GM23338 (cell line): ENCODE measurements at regions not wholly inside any gene's neighbourhood (a gene's known extent, or its start where the extent isn't known, plus 50 kb on each side); places are given as distances from the start of the nearest gene placed in this dataset.

Experiments
- ATAC-seq: fragments of 200-7000 bp; cut with Tn5 transposase; 3 replicates; pipeline ENCODE4 v1.9.1; 2020
- DNase-seq: peaks from one replicate; pipeline ENCODE4 v3.0.0-alpha.2; 2015; ENCODE audit warnings: low spot score
- H2AFZ ChIP-seq: fragments of 200-600 bp; sonication (generic); 2 replicates; pipeline ENCODE4 v1.8.0; 2016; ENCODE audit warnings: antibody characterized with exemption, mild to moderate bottlenecking, moderate library complexity
- H3F3A ChIP-seq: fragments of 200-600 bp; sonication (generic); replicated peaks from 2 replicates; pipeline ENCODE4 v1.8.0; 2017; ENCODE audit warnings: antibody characterized with exemption, mixed run types, low read depth
- H3K27ac ChIP-seq: fragments of 200-600 bp; sonication (generic); 2 replicates; pipeline ENCODE4 v1.6.1; 2016; ENCODE audit warnings: low read depth
- H3K27me3 ChIP-seq: fragments of 200-600 bp; sonication (generic); 2 replicates; pipeline ENCODE4 v1.8.0; 2016; ENCODE audit warnings: mild to moderate bottlenecking, mixed run types, moderate library complexity; ENCODE audit not compliant: insufficient read depth
- H3K36me3 ChIP-seq: fragments of 200-600 bp; sonication (generic); 2 replicates; pipeline ENCODE4 v1.8.0; 2016; ENCODE audit warnings: mild to moderate bottlenecking; ENCODE audit not compliant: insufficient read depth
- H3K4me1 ChIP-seq: fragments of 200-600 bp; sonication (generic); 2 replicates; pipeline ENCODE4 v1.8.0; 2016; ENCODE audit warnings: mild to moderate bottlenecking, moderate library complexity; ENCODE audit not compliant: insufficient read depth
- H3K4me2 ChIP-seq: fragments of 200-600 bp; sonication (generic); 2 replicates; pipeline ENCODE4 v1.7.1; 2017; ENCODE audit warnings: mixed run types
- H3K4me3 ChIP-seq: fragments of 200-600 bp; sonication (generic); 2 replicates; pipeline ENCODE4 v1.6.1; 2016; ENCODE audit warnings: mixed run types
- H3K79me2 ChIP-seq: fragments of 200-600 bp; sonication (generic); replicated peaks from 2 replicates; pipeline ENCODE4 v1.8.0; 2017; ENCODE audit warnings: mild to moderate bottlenecking; ENCODE audit not compliant: insufficient read depth
- H3K9me2 ChIP-seq: fragments of 200-600 bp; sonication (generic); 2 replicates; pipeline ENCODE4 v1.8.0; 2017; ENCODE audit not compliant: insufficient read depth
- H4K20me1 ChIP-seq: fragments of 200-600 bp; sonication (generic); replicated peaks from 2 replicates; pipeline ENCODE4 v1.8.0; 2017; ENCODE audit warnings: mild to moderate bottlenecking; ENCODE audit not compliant: insufficient read depth
- H3K27ac Mint-ChIP-seq: 2 replicates; pipeline ENCODE4 v1.8.0; 2020; ENCODE audit warnings: inconsistent platforms, mild to moderate bottlenecking, moderate library complexity, mixed read lengths
- H3K27me3 Mint-ChIP-seq: 3 replicates; pipeline ENCODE4 v1.8.0; 2022; ENCODE audit warnings: low read depth, mild to moderate bottlenecking, moderate library complexity, mixed read lengths, inconsistent platforms; ENCODE audit not compliant: insufficient read depth, poor library complexity
- H3K36me3 Mint-ChIP-seq: 3 replicates; pipeline ENCODE4 v1.8.0; 2021; ENCODE audit warnings: low read depth, mild to moderate bottlenecking, inconsistent platforms, moderate library complexity, mixed read lengths
- H3K4me1 Mint-ChIP-seq: 3 replicates; pipeline ENCODE4 v1.8.0; 2020; ENCODE audit warnings: mild to moderate bottlenecking, inconsistent platforms, mixed read lengths
- H3K4me3 Mint-ChIP-seq: 3 replicates; pipeline ENCODE4 v1.8.0; 2021; ENCODE audit warnings: moderate library complexity, mild to moderate bottlenecking, inconsistent platforms, mixed read lengths
- H3K9me3 Mint-ChIP-seq: 3 replicates; pipeline ENCODE4 v1.8.0; 2020; ENCODE audit warnings: moderate library complexity, mild to moderate bottlenecking, inconsistent platforms, mixed read lengths
- CREB1 ChIP-seq: fragments of 250-450 bp; sonication (Bioruptor Pico); IDR thresholded peaks from 2 replicates; pipeline ENCODE4 v1.5.0; 2020; ENCODE audit warnings: low read depth, mild to moderate bottlenecking, moderate library complexity
- CTCF ChIP-seq, 2 experiments: fragments of 200-600 bp in 1 of 2; sonication (generic) in 1 of 2; conservative IDR thresholded peaks; 2 replicates each; pipeline versions ENCODE4 v1.5.1 to v1.6.1; 2016 to 2017; ENCODE audit warnings: antibody characterized with exemption in 2 of 2, low read depth in 2 of 2, mild to moderate bottlenecking in 2 of 2, moderate library complexity in 1 of 2
- ETS1 ChIP-seq: IDR thresholded peaks from 2 replicates; pipeline ENCODE4 v1.6.1; 2016; ENCODE audit warnings: antibody characterized with exemption
- EZH2 ChIP-seq: fragments of 200-600 bp; sonication (generic); IDR thresholded peaks from one replicate; pipeline ENCODE4 v1.8.0; 2017; ENCODE audit warnings: antibody characterized with exemption, mild to moderate bottlenecking, low read depth; ENCODE audit not compliant: unreplicated experiment
- EZH2phosphoT487 ChIP-seq: fragments of 200-600 bp; sonication (generic); IDR thresholded peaks from one replicate; pipeline ENCODE4 v1.8.1; 2018; ENCODE audit warnings: antibody characterized with exemption; ENCODE audit not compliant: unreplicated experiment
- JUNB ChIP-seq: IDR thresholded peaks from one replicate; pipeline ENCODE4 v1.6.1; 2016; ENCODE audit warnings: antibody characterized with exemption; ENCODE audit not compliant: unreplicated experiment
- NANOG ChIP-seq: IDR thresholded peaks from 2 replicates; pipeline ENCODE4 v1.6.1; 2016; ENCODE audit warnings: antibody characterized with exemption, borderline replicate concordance
- POLR2AphosphoS5 ChIP-seq: IDR thresholded peaks from 2 replicates; pipeline ENCODE4 v1.6.1; 2016; ENCODE audit warnings: antibody characterized with exemption, low read depth
- REST ChIP-seq: IDR thresholded peaks from one replicate; pipeline ENCODE4 v1.6.1; 2018; ENCODE audit warnings: antibody characterized with exemption; ENCODE audit not compliant: unreplicated experiment
- STAT1 ChIP-seq: IDR thresholded peaks from one replicate; pipeline ENCODE4 v1.6.1; 2016; ENCODE audit warnings: antibody characterized with exemption; ENCODE audit not compliant: unreplicated experiment
- ZNF114 ChIP-seq: fragments of 250-450 bp; sonication (Bioruptor Pico); IDR thresholded peaks from 2 replicates; pipeline ENCODE4 v1.5.0; 2020; ENCODE audit warnings: mild to moderate bottlenecking, moderate library complexity
- ZNF331 ChIP-seq: fragments of 250-450 bp; sonication (Bioruptor Pico); IDR thresholded peaks from 2 replicates; pipeline ENCODE4 v1.5.0; 2020; ENCODE audit warnings: low read depth, mild to moderate bottlenecking, moderate library complexity
- TF ChIP-seq, protein P1 (sequence below): fragments of 250-450 bp; sonication (Bioruptor Pico); IDR thresholded peaks from 2 replicates; pipeline ENCODE4 v1.5.0; 2020; ENCODE audit warnings: mild to moderate bottlenecking, moderate library complexity

DNA sequence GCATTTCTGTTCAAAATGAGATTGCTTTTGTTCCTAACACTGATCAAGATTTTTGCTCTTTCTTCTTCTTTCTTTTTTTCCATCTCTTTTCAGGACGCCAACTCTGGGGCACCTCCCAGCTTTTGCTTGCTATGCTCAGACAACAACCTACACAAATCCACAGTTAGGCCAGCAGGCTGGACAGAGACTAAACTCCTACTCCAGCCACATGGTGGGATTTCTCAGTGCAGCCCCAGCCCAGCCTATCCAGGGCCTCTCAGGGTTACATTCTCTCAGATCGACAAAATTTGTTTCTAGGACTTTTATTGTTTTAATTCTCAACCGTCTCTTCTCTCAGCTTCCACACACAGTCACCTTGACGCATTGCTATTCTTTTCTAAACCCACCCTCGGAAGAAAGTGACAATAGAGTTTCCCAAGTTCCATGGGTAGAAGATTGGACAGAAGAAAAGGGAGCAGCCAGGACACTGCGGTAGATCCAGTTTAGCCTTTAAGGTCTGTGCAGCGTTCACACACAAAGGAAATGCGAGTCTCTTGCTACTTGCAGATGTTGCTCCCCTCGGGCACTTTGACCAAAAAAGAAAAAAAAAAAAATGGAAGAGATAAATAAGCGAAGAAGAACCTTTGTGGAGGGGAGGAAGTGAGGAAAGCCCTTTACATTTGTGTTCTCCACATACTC, 588.6 kb upstream of the GRAMD2B start:
- no peak for TF ChIP-seq CREB1 (CRISPR knock-in tag)
- TF ChIP-seq, protein P1, sequence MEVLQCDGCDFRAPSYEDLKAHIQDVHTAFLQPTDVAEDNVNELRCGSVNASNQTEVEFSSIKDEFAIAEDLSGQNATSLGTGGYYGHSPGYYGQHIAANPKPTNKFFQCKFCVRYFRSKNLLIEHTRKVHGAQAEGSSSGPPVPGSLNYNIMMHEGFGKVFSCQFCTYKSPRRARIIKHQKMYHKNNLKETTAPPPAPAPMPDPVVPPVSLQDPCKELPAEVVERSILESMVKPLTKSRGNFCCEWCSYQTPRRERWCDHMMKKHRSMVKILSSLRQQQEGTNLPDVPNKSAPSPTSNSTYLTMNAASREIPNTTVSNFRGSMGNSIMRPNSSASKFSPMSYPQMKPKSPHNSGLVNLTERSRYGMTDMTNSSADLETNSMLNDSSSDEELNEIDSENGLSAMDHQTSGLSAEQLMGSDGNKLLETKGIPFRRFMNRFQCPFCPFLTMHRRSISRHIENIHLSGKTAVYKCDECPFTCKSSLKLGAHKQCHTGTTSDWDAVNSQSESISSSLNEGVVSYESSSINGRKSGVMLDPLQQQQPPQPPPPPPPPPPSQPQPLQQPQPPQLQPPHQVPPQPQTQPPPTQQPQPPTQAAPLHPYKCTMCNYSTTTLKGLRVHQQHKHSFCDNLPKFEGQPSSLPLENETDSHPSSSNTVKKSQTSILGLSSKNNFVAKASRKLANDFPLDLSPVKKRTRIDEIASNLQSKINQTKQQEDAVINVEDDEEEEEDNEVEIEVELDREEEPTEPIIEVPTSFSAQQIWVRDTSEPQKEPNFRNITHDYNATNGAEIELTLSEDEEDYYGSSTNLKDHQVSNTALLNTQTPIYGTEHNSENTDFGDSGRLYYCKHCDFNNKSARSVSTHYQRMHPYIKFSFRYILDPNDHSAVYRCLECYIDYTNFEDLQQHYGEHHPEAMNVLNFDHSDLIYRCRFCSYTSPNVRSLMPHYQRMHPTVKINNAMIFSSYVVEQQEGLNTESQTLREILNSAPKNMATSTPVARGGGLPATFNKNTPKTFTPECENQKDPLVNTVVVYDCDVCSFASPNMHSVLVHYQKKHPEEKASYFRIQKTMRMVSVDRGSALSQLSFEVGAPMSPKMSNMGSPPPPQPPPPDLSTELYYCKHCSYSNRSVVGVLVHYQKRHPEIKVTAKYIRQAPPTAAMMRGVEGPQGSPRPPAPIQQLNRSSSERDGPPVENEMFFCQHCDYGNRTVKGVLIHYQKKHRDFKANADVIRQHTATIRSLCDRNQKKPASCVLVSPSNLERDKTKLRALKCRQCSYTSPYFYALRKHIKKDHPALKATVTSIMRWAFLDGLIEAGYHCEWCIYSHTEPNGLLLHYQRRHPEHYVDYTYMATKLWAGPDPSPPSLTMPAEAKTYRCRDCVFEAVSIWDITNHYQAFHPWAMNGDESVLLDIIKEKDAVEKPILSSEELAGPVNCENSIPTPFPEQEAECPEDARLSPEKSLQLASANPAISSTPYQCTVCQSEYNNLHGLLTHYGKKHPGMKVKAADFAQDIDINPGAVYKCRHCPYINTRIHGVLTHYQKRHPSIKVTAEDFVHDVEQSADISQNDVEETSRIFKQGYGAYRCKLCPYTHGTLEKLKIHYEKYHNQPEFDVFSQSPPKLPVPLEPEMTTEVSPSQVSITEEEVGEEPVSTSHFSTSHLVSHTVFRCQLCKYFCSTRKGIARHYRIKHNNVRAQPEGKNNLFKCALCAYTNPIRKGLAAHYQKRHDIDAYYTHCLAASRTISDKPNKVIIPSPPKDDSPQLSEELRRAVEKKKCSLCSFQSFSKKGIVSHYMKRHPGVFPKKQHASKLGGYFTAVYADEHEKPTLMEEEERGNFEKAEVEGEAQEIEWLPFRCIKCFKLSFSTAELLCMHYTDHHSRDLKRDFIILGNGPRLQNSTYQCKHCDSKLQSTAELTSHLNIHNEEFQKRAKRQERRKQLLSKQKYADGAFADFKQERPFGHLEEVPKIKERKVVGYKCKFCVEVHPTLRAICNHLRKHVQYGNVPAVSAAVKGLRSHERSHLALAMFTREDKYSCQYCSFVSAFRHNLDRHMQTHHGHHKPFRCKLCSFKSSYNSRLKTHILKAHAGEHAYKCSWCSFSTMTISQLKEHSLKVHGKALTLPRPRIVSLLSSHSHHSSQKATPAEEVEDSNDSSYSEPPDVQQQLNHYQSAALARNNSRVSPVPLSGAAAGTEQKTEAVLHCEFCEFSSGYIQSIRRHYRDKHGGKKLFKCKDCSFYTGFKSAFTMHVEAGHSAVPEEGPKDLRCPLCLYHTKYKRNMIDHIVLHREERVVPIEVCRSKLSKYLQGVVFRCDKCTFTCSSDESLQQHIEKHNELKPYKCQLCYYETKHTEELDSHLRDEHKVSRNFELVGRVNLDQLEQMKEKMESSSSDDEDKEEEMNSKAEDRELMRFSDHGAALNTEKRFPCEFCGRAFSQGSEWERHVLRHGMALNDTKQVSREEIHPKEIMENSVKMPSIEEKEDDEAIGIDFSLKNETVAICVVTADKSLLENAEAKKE = no peak
- TF ChIP-seq REST = no peak
- TF ChIP-seq CTCF (conservative IDR thresholded peaks at IDR 0.05; ENCODE audit: low read depth in 2 of 2) = no peak
- TF ChIP-seq ZNF114 (CRISPR knock-in tag) = no peak
- no peak for TF ChIP-seq ZNF331
- no peak for TF ChIP-seq JUNB
- no peak for TF ChIP-seq EZH2
- no peak for TF ChIP-seq STAT1
- no peak for TF ChIP-seq NANOG
- no peak for TF ChIP-seq ETS1
- no peak for TF ChIP-seq EZH2phosphoT487
- TF ChIP-seq POLR2AphosphoS5 = no peak
- Histone ChIP-seq H3K36me3 (no peaks in the 10 kb centered on the region), H2AFZ (peak overlapping the region; percentile 77; the same call in 1 of the 2 replicates), H3K9me2 (no peaks in the 10 kb centered on the region), H3F3A (no peaks in the 10 kb centered on the region), H4K20me1 (no peaks in the 10 kb centered on the region), H3K4me2 (peak overlapping the region; percentile 21), H3K27ac (peak overlapping the region; percentile 10; the same call in 1 of the 2 replicates), H3K4me3 (no peak overlapping the region), H3K79me2 (no peaks in the 10 kb centered on the region), H3K27me3 (no peaks in the 10 kb centered on the region), H3K4me1 (peaks cover 24% of the 10 kb centered on the region)
- peak overlapping the region; percentile 64 for H3K27ac Mint-ChIP-seq
- peaks cover 2% of the 10 kb centered on the region for H3K27me3 Mint-ChIP-seq
- peaks cover 6% of the 10 kb centered on the region; the same call in 2 of the 3 replicates for H3K9me3 Mint-ChIP-seq
- DNase-seq = peak; percentile 18
- H3K4me1 Mint-ChIP-seq = peaks cover 24% of the 10 kb centered on the region
- ATAC-seq = peak; percentile 59
- H3K36me3 Mint-ChIP-seq = peaks cover 4% of the 10 kb centered on the region; the same call in 1 of the 3 replicates
- H3K4me3 Mint-ChIP-seq = no peak overlapping the region
